ENCODE measurements at regions not wholly inside any gene's neighbourhood (a gene's known extent, or its start where the extent isn't known, plus 50 kb on each side); places are given as distances from the start of the nearest gene placed in this dataset.

DNA sequence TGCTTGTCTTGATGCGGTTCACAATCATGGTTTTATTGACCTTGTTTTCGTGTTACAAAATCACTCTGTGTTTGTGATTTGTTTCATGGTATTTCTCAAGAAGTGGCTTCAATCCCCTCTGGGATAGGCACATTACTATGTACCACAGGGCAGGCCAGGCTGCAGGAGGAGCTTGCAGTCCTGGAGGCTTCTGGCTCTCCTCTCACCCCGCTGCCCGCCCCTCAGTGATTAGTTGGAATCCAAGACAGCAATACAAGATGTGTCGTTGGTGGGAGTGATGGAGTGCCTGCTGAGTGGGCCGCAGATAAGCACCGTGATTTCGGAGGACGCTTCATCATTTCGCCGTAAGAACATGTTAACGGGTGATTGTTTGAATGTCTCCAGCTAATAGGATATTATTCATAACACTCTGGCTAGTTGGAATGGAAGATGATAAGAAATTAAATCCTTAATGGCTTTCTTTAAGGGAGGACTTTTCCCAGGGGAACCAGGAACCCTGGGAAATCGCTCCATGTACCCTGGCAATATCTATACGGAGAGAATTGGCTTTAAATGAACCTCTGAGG, 384.4 kb downstream of the MIAT start:
- TF ChIP-seq CTCF (IDR thresholded peaks at IDR 0.05) (no peak), POLR2A (IDR thresholded peaks at IDR 0.05) (no peak)
- Histone ChIP-seq H3K9me3 (replicated peaks in 1 of 3) (no peaks in the 10 kb centered on the region), H3K4me3 (no peak overlapping the region), H3K27me3 (peaks cover 13% of the 10 kb centered on the region), H3K4me1 (replicated peaks in 1 of 2) (no peaks in the 10 kb centered on the region), H3K36me3 (replicated peaks in 1 of 2) (no peaks in the 10 kb centered on the region), H3K27ac (no peak overlapping the region)
- no peak for DNase-seq
- 55 to 64% (median 57%) methylated on average over 13 to 14 of the region's 14 CpGs for WGBS, 4 donors
- intact Hi-C loops (cut with DNase I), result no loop called here

DNA sequence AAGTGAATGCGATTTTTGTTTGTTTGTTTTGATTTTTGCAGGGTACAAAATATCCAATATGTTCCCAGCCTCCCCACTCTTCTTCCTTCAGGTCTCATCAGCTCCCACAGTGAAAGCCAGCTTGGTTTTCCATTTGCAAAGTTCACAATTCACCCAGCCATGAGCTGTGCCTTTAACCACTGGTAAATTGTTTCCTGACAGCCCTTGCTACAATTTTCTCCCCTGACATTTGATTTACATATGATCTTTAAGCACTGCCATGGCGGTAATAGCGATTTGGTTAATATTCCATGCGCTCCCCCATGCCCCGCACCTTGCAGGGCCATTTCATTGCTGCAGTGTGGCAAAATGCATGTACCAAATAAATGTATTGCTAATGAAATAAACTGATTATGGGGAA, 385.9 kb downstream of the MIAT start:
- no peak overlapping the region for H3K27ac ChIP-seq
- WGBS, 4 donors, result 75 to 84% (median 77%) methylated on average over 5 of the region's 5 CpGs
- no peak for TF ChIP-seq POLR2A (IDR thresholded peaks at IDR 0.05)
- no peak for TF ChIP-seq CTCF (IDR thresholded peaks at IDR 0.05)
- DNase-seq, result no peak
- H3K4me1 ChIP-seq (replicated peaks in 1 of 2), result no peaks in the 10 kb centered on the region
- intact Hi-C loops (cut with DNase I), result no loop called here
- peaks cover 13% of the 10 kb centered on the region for H3K27me3 ChIP-seq
- H3K4me3 ChIP-seq, result no peak overlapping the region
- H3K36me3 ChIP-seq (replicated peaks in 1 of 2), result no peaks in the 10 kb centered on the region
- H3K9me3 ChIP-seq (replicated peaks in 1 of 3), result no peaks in the 10 kb centered on the region

DNA sequence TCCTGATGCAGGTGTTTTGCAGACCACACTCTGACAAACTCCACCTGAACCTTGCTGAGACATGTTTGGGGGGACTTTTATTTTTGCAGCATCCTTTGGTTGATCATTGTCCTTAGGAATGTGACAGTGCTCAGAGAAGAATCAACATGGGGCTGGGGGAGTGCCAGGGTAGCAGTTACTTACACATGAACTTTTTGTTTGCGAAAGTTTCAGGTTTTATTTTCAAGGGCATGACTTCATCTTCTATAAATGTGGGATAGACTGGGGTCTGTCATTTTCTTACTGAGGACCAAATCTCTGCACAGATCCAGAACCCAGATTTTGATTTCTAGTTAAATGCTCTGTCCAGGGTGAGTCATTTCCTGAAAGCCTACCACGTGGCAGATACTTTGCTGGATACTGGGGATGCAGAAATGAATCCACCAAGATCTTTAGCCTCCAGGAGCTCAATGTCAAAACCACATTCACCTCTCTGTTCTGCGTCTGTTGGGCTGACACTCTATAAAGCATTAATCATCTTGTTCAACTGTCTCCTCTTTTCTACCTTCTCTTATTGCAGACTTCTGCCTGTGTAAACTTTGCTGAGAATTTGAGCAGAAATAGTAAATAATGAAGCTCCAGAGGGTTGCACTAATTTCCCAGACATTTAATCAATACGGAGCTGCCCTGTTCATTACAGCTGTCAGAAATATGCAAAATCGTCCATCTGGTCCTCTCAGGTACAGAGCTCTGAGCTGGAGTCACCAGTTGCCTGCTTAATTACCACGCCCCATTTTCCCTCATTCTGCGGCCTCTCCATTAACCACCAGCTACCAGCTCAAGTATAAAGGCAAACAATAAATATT, 387.9 kb downstream of the MIAT start:
- 56 to 62% (median 60%) methylated on average over 7 of the region's 7 CpGs for WGBS, 4 donors
- DNase-seq, result no peak
- H3K4me3 ChIP-seq, result no peak overlapping the region
- intact Hi-C loops (cut with DNase I), result no loop called here
- peaks cover 8% of the 10 kb centered on the region for H3K27me3 ChIP-seq
- H3K9me3 ChIP-seq (replicated peaks in 1 of 3), result no peaks in the 10 kb centered on the region
- H3K4me1 ChIP-seq (replicated peaks in 1 of 2), result no peaks in the 10 kb centered on the region
- no peak overlapping the region for H3K27ac ChIP-seq
- TF ChIP-seq CTCF (IDR thresholded peaks at IDR 0.05) (no peak), POLR2A (IDR thresholded peaks at IDR 0.05) (no peak)
- H3K36me3 ChIP-seq (replicated peaks in 1 of 2), result no peaks in the 10 kb centered on the region

DNA sequence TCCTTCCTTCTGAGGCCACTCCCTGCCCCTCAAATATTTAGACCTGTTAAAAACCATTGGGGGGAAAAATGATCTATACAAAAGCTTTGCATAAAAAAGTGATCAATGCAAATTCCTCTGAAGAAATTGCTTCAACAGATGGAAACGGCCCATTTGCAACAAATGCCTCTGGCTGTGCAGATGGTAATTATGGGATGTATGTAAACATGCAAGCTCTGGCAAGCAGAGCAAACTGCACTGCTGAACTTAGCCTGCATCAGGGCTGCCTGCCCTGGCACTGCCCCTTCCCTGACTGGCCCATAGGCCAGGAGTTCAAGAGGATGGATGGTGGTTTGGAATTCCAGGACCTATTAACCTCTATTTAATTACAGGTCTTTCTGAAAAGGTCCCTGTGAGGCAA, 388.7 kb downstream of the MIAT start:
- Histone ChIP-seq H3K27ac (no peak overlapping the region), H3K27me3 (peaks cover 4% of the 10 kb centered on the region), H3K4me1 (replicated peaks in 1 of 2) (no peaks in the 10 kb centered on the region), H3K9me3 (replicated peaks in 1 of 3) (no peaks in the 10 kb centered on the region), H3K36me3 (replicated peaks in 1 of 2) (no peaks in the 10 kb centered on the region), H3K4me3 (no peak overlapping the region)
- DNase-seq, result no peak
- WGBS, 4 donors, result 55 to 86% (median 78%) methylated on average over 1 of the region's 1 CpG
- intact Hi-C loops (cut with DNase I), result no loop called here
- TF ChIP-seq POLR2A (IDR thresholded peaks at IDR 0.05) (no peak), CTCF (IDR thresholded peaks at IDR 0.05) (no peak)

All from adrenal gland (tissue), 9 donors.